K562 (cell line): ENCODE measurements at regions not wholly inside any gene's neighbourhood (a gene's known extent, or its start where the extent isn't known, plus 50 kb on each side); places are given as distances from the start of the nearest gene placed in this dataset.

ENCODE experiments used
- ATAC-seq: fragments of 200-7000 bp; cut with Tn5 transposase; 3 replicates; pipeline ENCODE4 v1.9.1; 2020; ENCODE audit warnings: moderate library complexity
- BruUV-seq: library from RNA; stranded (reverse); fragments of 400-500 nt; replicated peaks from 2 replicates; lab custom pipeline; 2021; lab: Mats Ljungman, UMichigan
- CTCF ChIA-PET: fragments of 300-600 bp; formaldehyde crosslinking; extraction: SDS; loops from one replicate; lab custom pipeline; 2021; ENCODE audit warnings: low intra/inter-chr PET ratio; lab: Yijun Ruan, JAX
- POLR2A ChIA-PET: fragments of 300-600, 350-650 bp; sonication (Branson Sonifier 250); formaldehyde crosslinking; extraction: SDS; loops from one replicate; lab custom pipeline; 2021; ENCODE audit warnings: antibody characterized with exemption, inconsistent platforms; lab: Yijun Ruan, JAX
- DNase-seq, 4 experiments: peaks; one replicate each; pipeline versions ENCODE4 v3.0.0 to v3.0.0-alpha.2; 2011 to 2018; ENCODE audit warnings: low spot score in 3 of 4, mixed read lengths in 3 of 4; ENCODE audit errors: extremely low read depth in 1 of 4
- FAIRE-seq: peaks from 2 replicates; lab custom pipeline; 2011; peaks lifted over from hg19 to GRCh38; lab: Jason Lieb, UNC
- H2AFZ ChIP-seq: 2 replicates; pipeline ENCODE4 v1.6.0; 2011; ENCODE audit warnings: low read depth, low read length, control low read depth, inconsistent platforms
- H3K27ac ChIP-seq: fragments of 200-600 bp; 3 replicates; pipeline ENCODE4 v1.8.0; 2011; ENCODE audit warnings: low read depth, mild to moderate bottlenecking, control low read depth, inconsistent platforms, low read length, moderate library complexity, mixed read lengths; ENCODE audit errors: extremely low read depth
- H3K27me3 ChIP-seq, 2 experiments: fragments of 300-600 bp in 1 of 2; 2 replicates in 1 of 2; 3 replicates in 1 of 2; pipeline versions ENCODE4 v1.6.0 to v1.8.0; 2011; ENCODE audit warnings: inconsistent platforms in 2 of 2, low read length in 2 of 2, mild to moderate bottlenecking in 1 of 2, mixed read lengths in 1 of 2, moderate library complexity in 1 of 2; ENCODE audit not compliant: control insufficient read depth in 2 of 2, insufficient read depth in 2 of 2
- H3K36me3 ChIP-seq: fragments of 300-600 bp; 3 replicates; pipeline ENCODE4 v1.8.0; 2011; ENCODE audit warnings: mild to moderate bottlenecking, low read length, inconsistent platforms; ENCODE audit not compliant: control insufficient read depth, insufficient read depth
- H3K4me1 ChIP-seq, 2 experiments: fragments of 200-600 bp in 1 of 2; replicated peaks in 1 of 2; 2 replicates in 1 of 2; 3 replicates in 1 of 2; pipeline versions ENCODE4 v1.5.1 to v1.8.0; 2011; ENCODE audit warnings: inconsistent platforms in 2 of 2, low read length in 2 of 2, mild to moderate bottlenecking in 1 of 2, mixed read lengths in 1 of 2, moderate library complexity in 1 of 2; ENCODE audit not compliant: control insufficient read depth in 2 of 2, insufficient read depth in 2 of 2
- H3K4me2 ChIP-seq: 2 replicates; pipeline ENCODE4 v1.6.1; 2011; ENCODE audit warnings: low read length, control low read depth, inconsistent platforms, mixed read lengths; ENCODE audit not compliant: insufficient read depth
- H3K4me3 ChIP-seq: fragments of 200-600 bp; sonication (generic), shearing (Covaris generic); 2 replicates; pipeline ENCODE4 v1.5.1; 2016; ENCODE audit warnings: control low read depth, inconsistent platforms
- H3K79me2 ChIP-seq: fragments of 200-600 bp; 3 replicates; pipeline ENCODE4 v1.8.0; 2011; ENCODE audit warnings: low read length, inconsistent platforms; ENCODE audit not compliant: control insufficient read depth, insufficient read depth
- H3K9ac ChIP-seq, 2 experiments: 2 replicates each; pipeline versions ENCODE4 v1.6.0 to v1.6.1; 2011; ENCODE audit warnings: low read depth in 2 of 2, low read length in 2 of 2, control low read depth in 1 of 2, inconsistent platforms in 1 of 2, mild to moderate bottlenecking in 1 of 2, mixed read lengths in 1 of 2; ENCODE audit not compliant: insufficient read depth in 1 of 2
- H3K9me1 ChIP-seq: one replicate; pipeline ENCODE4 v1.6.0; 2011; ENCODE audit warnings: inconsistent platforms, mild to moderate bottlenecking, low read length, moderate library complexity; ENCODE audit not compliant: control insufficient read depth, insufficient read depth
- H3K9me3 ChIP-seq: replicated peaks from 2 replicates; pipeline ENCODE4 v1.5.1; 2011; ENCODE audit warnings: low read depth, low read length, inconsistent platforms; ENCODE audit not compliant: control insufficient read depth, insufficient read depth
- H4K20me1 ChIP-seq: replicated peaks from 2 replicates; pipeline ENCODE4 v1.6.1; 2011; ENCODE audit warnings: low read length, inconsistent platforms, mixed read lengths; ENCODE audit not compliant: control insufficient read depth, insufficient read depth
- EWSR1 ChIP-seq: fragments of 450-650 bp; IDR thresholded peaks from 2 replicates; pipeline ENCODE4 v1.6.1; 2018; ENCODE audit warnings: borderline replicate concordance, mild to moderate bottlenecking, low read depth, moderate library complexity; ENCODE audit not compliant: partially characterized antibody
- HDAC8 ChIP-seq: fragments of 450-650 bp; IDR thresholded peaks from 2 replicates; pipeline ENCODE4 v1.6.1; 2016; ENCODE audit warnings: mild to moderate bottlenecking, missing genetic modification characterization, moderate library complexity, missing compliant biosample characterization
- MYC ChIP-seq, 2 experiments: fragments of 250-450 bp in 1 of 2; sonication (Bioruptor Pico) in 1 of 2; IDR thresholded peaks; 2 replicates each; pipeline versions ENCODE4 v1.5.1 to v1.6.1; 2012 to 2021; ENCODE audit warnings: low read depth in 2 of 2, borderline replicate concordance in 1 of 2, improper control_type of control experiment in 1 of 2, low read length in 1 of 2, mild to moderate bottlenecking in 1 of 2, moderate library complexity in 1 of 2
- NCOA4 ChIP-seq: fragments of 450-650 bp; IDR thresholded peaks from 2 replicates; pipeline ENCODE4 v1.6.1; 2018; ENCODE audit warnings: mild to moderate bottlenecking; ENCODE audit not compliant: partially characterized antibody
- NFXL1 ChIP-seq: fragments of 450-650 bp; formaldehyde crosslinking; IDR thresholded peaks from 2 replicates; pipeline ENCODE4 v1.4.0; 2021; ENCODE audit warnings: mild to moderate bottlenecking
- PHTF2 ChIP-seq: fragments of 250-450 bp; sonication (Bioruptor Pico); IDR thresholded peaks from 2 replicates; pipeline ENCODE4 v1.5.0; 2021; ENCODE audit warnings: mild to moderate bottlenecking
- POLR3G ChIP-seq: IDR thresholded peaks from 2 replicates; pipeline ENCODE4 v1.6.1; 2011; ENCODE audit not compliant: insufficient read length, insufficient replicate concordance; ENCODE audit errors: extremely low read depth
- STAT6 ChIP-seq: sonication (generic); formaldehyde crosslinking; IDR thresholded peaks from 2 replicates; pipeline ENCODE4 v1.8.1; 2023; ENCODE audit warnings: mild to moderate bottlenecking, missing genetic modification reagents
- TFE3 ChIP-seq: fragments of 450-650 bp; formaldehyde crosslinking; IDR thresholded peaks from 2 replicates; pipeline ENCODE4 v1.4.0; 2020; ENCODE audit warnings: mild to moderate bottlenecking, mixed read lengths
- THAP12 ChIP-seq: fragments of 250-450 bp; sonication (Bioruptor Pico); IDR thresholded peaks from 2 replicates; pipeline ENCODE4 v1.9.0; 2021; ENCODE audit warnings: mild to moderate bottlenecking, inconsistent platforms
- WHSC1 ChIP-seq: IDR thresholded peaks from one replicate; pipeline ENCODE4 v1.6.1; 2012; ENCODE audit warnings: low read length, control low read depth, inconsistent platforms
- ZBTB5 ChIP-seq: fragments of 450-650 bp; IDR thresholded peaks from 2 replicates; pipeline ENCODE4 v1.6.1; 2017; ENCODE audit warnings: antibody characterized with exemption
- ZNF174 ChIP-seq: fragments of 250-450 bp; sonication (Bioruptor Pico); IDR thresholded peaks from 2 replicates; pipeline ENCODE4 v1.4.0; 2020; ENCODE audit warnings: mild to moderate bottlenecking
- ZNF76 ChIP-seq: fragments of 250-450 bp; sonication (Bioruptor Pico); IDR thresholded peaks from 2 replicates; pipeline ENCODE4 v1.4.0; 2020; ENCODE audit warnings: mild to moderate bottlenecking, moderate library complexity, borderline replicate concordance
- WGBS: fragments of 100-300 bp; shearing (Covaris generic); methylation state at CpG from one replicate; pipeline ENCODE4 v1.1.6; 2016; ENCODE audit warnings: low coverage, mixed read lengths; ENCODE audit not compliant: insufficient coverage; ENCODE audit errors: missing lambda C conversion rate; 5-methylcytosine and 5-hydroxymethylcytosine counted together
- in situ Hi-C: fragments of 300-500 bp; cut with MboI; formaldehyde crosslinking; loops from 4 replicates; pipeline ENCODE4 v1.15.0; 2018; ENCODE audit warnings: inconsistent platforms, mixed read lengths
- intact Hi-C: fragments of 100-400 bp; cut with micrococcal nuclease; formaldehyde crosslinking; loops from 2 replicates; pipeline ENCODE4 v1.14.2; 2022

GRCh38 chr5:30368064-30368463 is 825.4 kb upstream of the CDH6 start:
- BruUV-seq: no TSS peak
- no peaks in the 10 kb centered on the region for H3K9me3 ChIP-seq
- intact Hi-C loops: no loop called here
- no peaks in the 10 kb centered on the region for H4K20me1 ChIP-seq
- H3K9me1 ChIP-seq: no peaks in the 10 kb centered on the region
- in situ Hi-C loops: no loop called here
- H3K36me3 ChIP-seq: no peaks in the 10 kb centered on the region
- H3K4me1 ChIP-seq: no peaks in the 10 kb centered on the region
- no peaks in the 10 kb centered on the region for H3K27me3 ChIP-seq
- DNase-seq (no peak), FAIRE-seq (no peak), ATAC-seq (no peak)
- no peak overlapping the region for H2AFZ ChIP-seq
- H3K27ac ChIP-seq: no peak overlapping the region
- no peak overlapping the region for H3K4me3 ChIP-seq
- H3K4me2 ChIP-seq: no peak overlapping the region
- POLR2A ChIA-PET: no interaction called here
- CTCF ChIA-PET: no interaction called here
- no peak overlapping the region for H3K9ac ChIP-seq
- no peaks in the 10 kb centered on the region for H3K79me2 ChIP-seq
- WGBS: 1% methylated on average over 4 of the region's 4 CpGs
- TF ChIP-seq NFXL1 (CRISPR knock-in tag) (no peak), WHSC1 (no peak), HDAC8 (tag) (no peak), EWSR1 (no peak), STAT6 (no peak), POLR3G (no peak), ZNF174 (no peak), PHTF2 (CRISPR knock-in tag) (no peak), MYC (IDR thresholded peaks at IDR 0.05; ENCODE audit: low read depth, low read length) (no peak), MYC (CRISPR knock-in tag; IDR thresholded peaks at IDR 0.05; ENCODE audit: borderline replicate concordance, low read depth) (no peak), NCOA4 (no peak), ZBTB5 (no peak), THAP12 (CRISPR knock-in tag) (no peak), ZNF76 (CRISPR knock-in tag) (no peak), TFE3 (no peak)
